IMR-90 (cell line): ENCODE measurements at regions not wholly inside any gene's neighbourhood (a gene's known extent, or its start where the extent isn't known, plus 50 kb on each side); places are given as distances from the start of the nearest gene placed in this dataset.

Source experiments
- ATAC-seq: fragments of 200-7000 bp; cut with Tn5 transposase; 2 replicates; pipeline ENCODE4 v1.9.1; 2020; ENCODE audit warnings: low read depth, mild to moderate bottlenecking, moderate library complexity
- BruUV-seq: library from RNA; stranded (reverse); fragments of 400-500 nt; replicated peaks from 2 replicates; lab custom pipeline; 2021; lab: Mats Ljungman, UMichigan
- CTCF ChIA-PET: fragments of 300-600 bp; formaldehyde crosslinking; extraction: SDS; loops from one replicate; lab custom pipeline; 2021; ENCODE audit warnings: antibody characterized with exemption; lab: Yijun Ruan, JAX
- POLR2A ChIA-PET: fragments of 300-600 bp; sonication (Branson Sonifier 250); formaldehyde crosslinking; loops from one replicate; lab custom pipeline; 2022; ENCODE audit warnings: antibody characterized with exemption; ENCODE audit not compliant: unreplicated experiment; lab: Charles Lee
- DNase-seq: peaks from one replicate; pipeline ENCODE4 v3.0.0; 2013
- H2AFZ ChIP-seq: replicated peaks from 2 replicates; pipeline ENCODE3; 2013; ENCODE audit warnings: low read length, mild to moderate bottlenecking; ENCODE audit not compliant: poor library complexity
- H2AK5ac ChIP-seq: 2 replicates; pipeline ENCODE4 v1.6.1; 2013; ENCODE audit warnings: low read depth, low read length, inconsistent platforms
- H2AK9ac ChIP-seq: replicated peaks from 2 replicates; pipeline ENCODE3; 2013; ENCODE audit warnings: mild to moderate bottlenecking, low read depth, low read length, moderate library complexity; ENCODE audit not compliant: poor library complexity
- H2BK120ac ChIP-seq: 2 replicates; pipeline ENCODE4 v1.6.1; 2013; ENCODE audit warnings: low read depth, low read length, inconsistent platforms
- H2BK15ac ChIP-seq: 3 replicates; pipeline ENCODE4 v1.6.1; 2013; ENCODE audit warnings: low read depth, low read length, inconsistent platforms
- H2BK20ac ChIP-seq: 2 replicates; pipeline ENCODE4 v1.6.1; 2013; ENCODE audit warnings: low read depth, mild to moderate bottlenecking, inconsistent platforms, low read length, moderate library complexity
- H2BK5ac ChIP-seq: 2 replicates; pipeline ENCODE4 v1.6.1; 2013; ENCODE audit warnings: mild to moderate bottlenecking, low read depth, low read length, inconsistent platforms; ENCODE audit not compliant: poor library complexity, severe bottlenecking
- H3K14ac ChIP-seq: replicated peaks from 2 replicates; pipeline ENCODE4 v1.6.1; 2013; ENCODE audit warnings: low read depth, low read length, inconsistent platforms
- H3K18ac ChIP-seq: 2 replicates; pipeline ENCODE4 v1.6.1; 2013; ENCODE audit warnings: low read depth, low read length, control low read depth
- H3K23ac ChIP-seq: 2 replicates; pipeline ENCODE4 v1.6.1; 2013; ENCODE audit warnings: low read depth, low read length, inconsistent platforms
- H3K27ac ChIP-seq: 2 replicates; pipeline ENCODE4 v1.5.1; 2013; ENCODE audit warnings: mild to moderate bottlenecking, control low read depth, low read length; ENCODE audit not compliant: insufficient read depth
- H3K27me3 ChIP-seq: 2 replicates; pipeline ENCODE4 v1.6.1; 2013; ENCODE audit warnings: low read length; ENCODE audit not compliant: control insufficient read depth, insufficient read depth
- H3K36me3 ChIP-seq: 2 replicates; pipeline ENCODE4 v1.6.1; 2013; ENCODE audit warnings: low read length, mixed read lengths; ENCODE audit not compliant: control insufficient read depth, insufficient read depth
- H3K4ac ChIP-seq: 2 replicates; pipeline ENCODE4 v1.6.1; 2013; ENCODE audit warnings: low read depth, low read length, inconsistent platforms
- H3K4me1 ChIP-seq: 2 replicates; pipeline ENCODE4 v1.6.1; 2013; ENCODE audit warnings: low read length, mixed read lengths; ENCODE audit not compliant: control insufficient read depth, insufficient read depth
- H3K4me2 ChIP-seq: 2 replicates; pipeline ENCODE4 v1.6.1; 2013; ENCODE audit warnings: low read depth, mild to moderate bottlenecking, control low read depth, low read length, moderate library complexity
- H3K4me3 ChIP-seq: 2 replicates; pipeline ENCODE4 v1.5.1; 2013; ENCODE audit warnings: low read depth, mild to moderate bottlenecking, control low read depth, low read length, moderate library complexity; ENCODE audit not compliant: insufficient read depth
- H3K56ac ChIP-seq: 2 replicates; pipeline ENCODE4 v1.6.1; 2013; ENCODE audit warnings: low read length, inconsistent platforms; ENCODE audit not compliant: insufficient read depth; ENCODE audit errors: extremely low read depth
- H3K79me1 ChIP-seq, 2 experiments: 2 replicates each; pipeline ENCODE4 v1.6.1; 2013; ENCODE audit warnings: low read length in 2 of 2, inconsistent platforms in 1 of 2, low read depth in 1 of 2
- H3K9ac ChIP-seq: 2 replicates; pipeline ENCODE4 v1.6.1; 2013; ENCODE audit warnings: low read depth, low read length, control low read depth
- H3K9me1 ChIP-seq: 2 replicates; pipeline ENCODE4 v1.6.1; 2013; ENCODE audit warnings: low read length, inconsistent platforms; ENCODE audit not compliant: insufficient read depth
- H3K9me3 ChIP-seq: 2 replicates; pipeline ENCODE4 v1.6.1; 2013; ENCODE audit warnings: low read length; ENCODE audit not compliant: control insufficient read depth, insufficient read depth
- H4K20me1 ChIP-seq: 2 replicates; pipeline ENCODE4 v1.6.1; 2013; ENCODE audit warnings: low read length, inconsistent platforms; ENCODE audit not compliant: insufficient read depth
- H4K5ac ChIP-seq: 2 replicates; pipeline ENCODE4 v1.6.1; 2013; ENCODE audit warnings: mild to moderate bottlenecking, low read depth, low read length, control low read depth
- H4K8ac ChIP-seq, 2 experiments: 2 replicates each; pipeline ENCODE4 v1.6.1; 2013; ENCODE audit warnings: low read depth in 2 of 2, low read length in 2 of 2, control low read depth in 1 of 2, inconsistent platforms in 1 of 2
- H4K91ac ChIP-seq: 2 replicates; pipeline ENCODE4 v1.6.1; 2013; ENCODE audit warnings: low read depth, low read length, inconsistent platforms; ENCODE audit not compliant: insufficient read depth
- CEBPB ChIP-seq: IDR thresholded peaks from 2 replicates; pipeline ENCODE4 v1.6.1; 2012; ENCODE audit warnings: low read depth, low read length, improper control_type of control experiment
- CHD1 ChIP-seq: IDR thresholded peaks from 2 replicates; pipeline ENCODE4 v1.6.1; 2012; ENCODE audit warnings: low read depth, low read length, improper control_type of control experiment
- CTCF ChIP-seq: conservative IDR thresholded peaks from 2 replicates; pipeline ENCODE4 v1.5.1; 2012; ENCODE audit warnings: mild to moderate bottlenecking, low read depth, low read length, improper control_type of control experiment
- ELK1 ChIP-seq: fragments of 150-350 bp; IDR thresholded peaks from 2 replicates; pipeline ENCODE4 v1.6.1; 2016; ENCODE audit warnings: low read depth, mild to moderate bottlenecking, low read length, moderate library complexity, borderline replicate concordance
- FOS ChIP-seq: fragments of 150-350 bp; IDR thresholded peaks from 2 replicates; pipeline ENCODE4 v1.6.1; 2016; ENCODE audit warnings: low read depth, low read length
- MAFK ChIP-seq: IDR thresholded peaks from 2 replicates; pipeline ENCODE4 v1.6.1; 2012; ENCODE audit warnings: low read depth, low read length, improper control_type of control experiment
- MAZ ChIP-seq: IDR thresholded peaks from 2 replicates; pipeline ENCODE4 v1.6.1; 2012; ENCODE audit warnings: low read depth, mild to moderate bottlenecking, low read length, improper control_type of control experiment, moderate library complexity, borderline replicate concordance
- MXI1 ChIP-seq: IDR thresholded peaks from 2 replicates; pipeline ENCODE4 v1.6.1; 2012; ENCODE audit warnings: low read depth, mild to moderate bottlenecking, low read length, moderate library complexity, borderline replicate concordance
- NFE2L2 ChIP-seq: fragments of 150-350 bp; IDR thresholded peaks from 2 replicates; pipeline ENCODE4 v1.6.1; 2016; ENCODE audit warnings: low read depth, mild to moderate bottlenecking, low read length
- POLR2A ChIP-seq: IDR thresholded peaks from 2 replicates; pipeline ENCODE4 v1.6.1; 2012; ENCODE audit warnings: mild to moderate bottlenecking, low read depth, low read length
- RAD21 ChIP-seq: IDR thresholded peaks from 2 replicates; pipeline ENCODE4 v1.6.1; 2012; ENCODE audit warnings: low read length, improper control_type of control experiment
- RFX5 ChIP-seq: IDR thresholded peaks from 2 replicates; pipeline ENCODE4 v1.8.0; 2012; ENCODE audit warnings: low read depth, mild to moderate bottlenecking, low read length, moderate library complexity
- SMC3 ChIP-seq: fragments of 150-350 bp; IDR thresholded peaks from 2 replicates; pipeline ENCODE4 v1.6.1; 2016; ENCODE audit warnings: low read depth, mild to moderate bottlenecking, antibody characterized with exemption, low read length, moderate library complexity
- WGBS, 2 experiments: methylation state at CpG; one replicate each; pipeline versions ENCODE4 v1.1.5 to v1.1.7; 2013; ENCODE audit warnings: missing lambda C conversion rate in 2 of 2; ENCODE audit not compliant: insufficient read length in 1 of 2; ENCODE audit errors: extremely low coverage in 2 of 2; 5-methylcytosine and 5-hydroxymethylcytosine counted together
- dilution Hi-C: fragments of 300-500 bp; cut with HindIII; formaldehyde crosslinking; loops from one replicate; pipeline ENCODE4 v1.14.3; 2018; ENCODE audit warnings: low sequenced_read_pairs; ENCODE audit not compliant: unreplicated experiment
- in situ Hi-C: fragments of 300-500 bp; cut with MboI; formaldehyde crosslinking; loops from 3 replicates; pipeline ENCODE4 v1.14.3; 2019; ENCODE audit warnings: low sequenced_read_pairs, inconsistent platforms, mixed read lengths
- intact Hi-C: fragments of 100-400 bp; cut with micrococcal nuclease; formaldehyde crosslinking; loops from 2 replicates; pipeline ENCODE4 v1.10.0; 2022
- TF ChIP-seq, protein P1 (sequence below): fragments of 150-350 bp; IDR thresholded peaks from 2 replicates; pipeline ENCODE4 v1.6.1; 2017; ENCODE audit warnings: mild to moderate bottlenecking, antibody characterized with exemption, low read length, low read depth

DNA sequence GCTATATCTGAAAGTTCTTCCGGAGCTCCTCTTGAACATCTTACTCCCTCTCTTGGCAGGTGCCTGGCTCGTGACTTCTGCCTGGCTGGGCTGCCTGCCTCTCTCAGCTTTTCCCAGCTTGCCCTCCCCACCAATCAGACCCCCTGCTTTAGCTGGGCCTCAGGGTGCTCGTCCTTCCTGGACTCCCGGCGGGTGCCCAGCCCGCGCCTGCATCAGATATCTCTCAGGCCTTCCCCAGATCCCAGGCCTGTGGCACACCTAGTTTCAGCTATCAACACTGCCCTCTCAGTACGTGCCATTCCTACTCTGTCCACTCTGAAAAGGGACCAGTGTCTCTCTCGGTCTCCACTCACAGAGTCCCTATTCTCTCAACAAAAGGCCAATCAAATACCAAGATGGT lies 96.5 kb upstream of the CLDN14 start:
- H3K36me3 ChIP-seq: no peaks in the 10 kb centered on the region
- ATAC-seq (no peak), DNase-seq (no peak)
- no peaks in the 10 kb centered on the region for H3K4me1 ChIP-seq
- H2AK9ac ChIP-seq: no peak overlapping the region
- no peak overlapping the region for H3K14ac ChIP-seq
- no peaks in the 10 kb centered on the region for H4K20me1 ChIP-seq
- H4K5ac ChIP-seq: no peak overlapping the region
- no peak overlapping the region for H2BK120ac ChIP-seq
- no peak for TF ChIP-seq MAFK
- no peak for TF ChIP-seq NFE2L2
- TF ChIP-seq POLR2A: no peak
- TF ChIP-seq CTCF: no peak
- no peak for TF ChIP-seq MXI1
- TF ChIP-seq FOS: no peak
- no peak for TF ChIP-seq ELK1
- no peak for TF ChIP-seq RFX5
- TF ChIP-seq RAD21: no peak
- TF ChIP-seq CHD1: no peak
- no peak for TF ChIP-seq CEBPB
- TF ChIP-seq SMC3: no peak
- TF ChIP-seq MAZ: no peak
- TF ChIP-seq, protein P1, sequence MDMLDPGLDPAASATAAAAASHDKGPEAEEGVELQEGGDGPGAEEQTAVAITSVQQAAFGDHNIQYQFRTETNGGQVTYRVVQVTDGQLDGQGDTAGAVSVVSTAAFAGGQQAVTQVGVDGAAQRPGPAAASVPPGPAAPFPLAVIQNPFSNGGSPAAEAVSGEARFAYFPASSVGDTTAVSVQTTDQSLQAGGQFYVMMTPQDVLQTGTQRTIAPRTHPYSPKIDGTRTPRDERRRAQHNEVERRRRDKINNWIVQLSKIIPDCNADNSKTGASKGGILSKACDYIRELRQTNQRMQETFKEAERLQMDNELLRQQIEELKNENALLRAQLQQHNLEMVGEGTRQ: no peak
- no peak overlapping the region for H3K4me2 ChIP-seq
- WGBS, 2 experiments: 79% methylated on average over 9 of the region's 9 CpGs; no CpG with 5 or more reads in 1 of the 2 experiments
- H3K27me3 ChIP-seq: peaks cover 25% of the 10 kb centered on the region
- H3K4me3 ChIP-seq: no peak overlapping the region
- no peak overlapping the region for H3K23ac ChIP-seq
- ChIA-PET CTCF (no interaction called here), POLR2A (no interaction called here)
- no peak overlapping the region for H3K9ac ChIP-seq
- H2BK15ac ChIP-seq: no peak overlapping the region
- no TSS peak for BruUV-seq
- H2AK5ac ChIP-seq: no peak overlapping the region
- H3K4ac ChIP-seq: no peak overlapping the region
- no peaks in the 10 kb centered on the region for H3K79me1 ChIP-seq
- H3K9me3 ChIP-seq: peaks cover 4% of the 10 kb centered on the region; the same call in 1 of the 2 replicates
- H3K27ac ChIP-seq: no peak overlapping the region
- H4K8ac ChIP-seq: no peak overlapping the region
- dilution Hi-C loops (no loop called here), intact Hi-C loops (no loop called here), in situ Hi-C loops (no loop called here)
- H4K91ac ChIP-seq: no peak overlapping the region
- H3K56ac ChIP-seq: no peak overlapping the region
- no peak overlapping the region for H2BK20ac ChIP-seq
- no peak overlapping the region for H2BK5ac ChIP-seq
- no peak overlapping the region for H2AFZ ChIP-seq
- no peaks in the 10 kb centered on the region for H3K9me1 ChIP-seq
- H3K18ac ChIP-seq: no peak overlapping the region
